GM18868 (cell line): ENCODE measurements at regions not wholly inside any gene's neighbourhood (a gene's known extent, or its start where the extent isn't known, plus 50 kb on each side); places are given as distances from the start of the nearest gene placed in this dataset.
"Not testable (repeated sequence)": the region's sequence is repeated elsewhere in the genome, so short reads cannot be mapped to it uniquely, and the experiment has no call there.

Experiments used
- ATAC-seq: cut with Tn5 transposase; IDR thresholded peaks from one replicate; pipeline ENCODE4 v1.9.1; 2021; ENCODE audit warnings: mild to moderate bottlenecking, moderate library complexity; ENCODE audit not compliant: unreplicated experiment

DNA sequence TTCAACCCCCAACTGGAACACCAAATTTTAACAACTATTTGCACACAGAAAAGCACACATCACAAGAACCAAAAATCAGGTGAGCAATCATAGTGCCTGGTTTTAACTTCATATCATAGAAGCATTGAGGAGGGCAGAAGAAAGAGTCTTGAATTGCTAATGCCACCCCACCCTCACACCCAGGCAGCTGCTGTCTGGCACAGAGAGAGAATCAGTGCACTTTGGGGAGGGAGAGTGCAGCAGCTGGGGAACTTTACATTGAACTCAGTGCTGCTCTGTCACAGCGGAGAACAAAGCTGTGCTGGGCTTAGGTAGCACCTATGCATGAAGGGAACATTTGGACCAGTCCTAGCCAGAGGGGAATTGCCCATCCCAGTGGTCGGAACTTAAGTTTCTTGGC is 76.0 kb upstream of the KBTBD8 start:
- ATAC-seq: no peak

DNA sequence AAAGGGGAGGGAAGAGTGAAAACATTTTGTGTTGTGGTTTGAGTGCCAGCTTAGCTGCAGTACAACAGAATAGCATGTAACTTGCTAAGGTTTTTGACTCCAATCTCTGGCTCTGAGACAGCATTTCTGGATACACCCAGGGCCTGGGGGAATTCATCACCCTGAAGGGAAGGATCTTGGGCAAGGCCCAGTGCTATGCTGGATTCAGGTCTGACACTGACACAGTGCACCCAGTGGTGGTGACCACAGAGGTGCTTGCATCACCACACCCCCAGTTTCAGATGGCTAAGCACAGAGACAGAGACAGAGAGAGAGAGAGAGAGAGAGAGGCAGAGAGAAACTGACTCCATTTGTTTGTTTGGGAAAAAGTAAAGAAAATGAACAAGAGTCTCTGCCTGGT is 74.1 kb upstream of the KBTBD8 start:
- ATAC-seq: no peak

GRCh38 chr3:66928252-66928651 is 69.9 kb upstream of the KBTBD8 start:
- ATAC-seq: no peak

DNA sequence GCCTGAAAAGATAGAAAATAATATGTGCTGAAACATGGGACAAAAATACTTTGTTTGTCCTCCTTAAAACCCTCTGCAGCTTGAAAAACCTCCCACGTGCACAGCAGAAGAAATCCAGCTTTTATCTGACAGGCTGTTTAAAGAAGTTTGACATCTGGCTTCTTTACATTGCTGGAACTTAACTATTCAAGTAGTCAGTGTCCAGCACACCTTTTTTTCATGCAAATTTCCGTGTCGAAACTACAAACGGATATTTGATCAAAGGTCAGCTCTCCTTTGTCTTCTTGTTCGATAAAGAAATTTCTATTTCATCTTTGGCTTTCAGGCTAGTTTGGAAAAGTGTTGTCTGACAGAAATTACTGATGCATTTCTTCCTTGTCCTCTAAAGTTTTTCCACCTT is 66.8 kb upstream of the KBTBD8 start:
- no peak for ATAC-seq

DNA sequence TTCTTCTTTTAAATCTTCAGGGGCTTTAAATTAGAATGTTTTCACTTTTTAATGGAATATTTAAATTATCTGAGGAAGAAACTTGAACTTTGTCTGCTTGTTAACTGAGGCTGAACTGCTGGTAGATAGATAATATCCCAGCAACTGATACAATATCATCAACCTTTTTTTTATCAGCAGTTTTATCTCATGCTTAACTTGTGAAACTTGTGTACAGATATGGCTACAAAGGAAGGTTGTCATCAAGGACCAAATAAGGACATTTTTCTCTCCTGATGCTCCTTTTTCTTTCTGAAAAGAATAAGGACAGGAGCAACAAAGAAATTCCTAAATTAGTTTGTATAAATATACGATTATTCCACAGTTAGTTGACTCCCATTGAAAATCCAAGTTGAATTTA is 66.4 kb upstream of the KBTBD8 start:
- ATAC-seq: no peak

DNA sequence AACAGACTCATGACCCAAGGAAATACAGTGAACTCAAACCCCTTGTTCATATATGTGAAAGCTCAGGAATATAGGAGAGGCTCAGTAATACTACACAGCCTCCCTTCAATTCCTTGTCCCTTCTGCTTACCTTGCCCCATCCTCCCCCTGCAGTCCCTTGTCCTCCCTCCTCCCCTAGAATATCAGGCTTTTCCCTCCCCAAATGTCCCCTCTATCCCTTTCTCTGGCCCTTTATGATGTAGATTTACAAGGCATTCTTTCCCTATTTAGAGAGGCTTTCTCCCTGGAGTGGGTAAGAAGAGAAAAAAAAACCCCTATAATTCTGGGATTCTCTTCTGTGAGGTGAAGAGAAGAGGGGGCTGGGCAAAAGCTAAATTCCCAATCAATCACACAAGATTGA is 64.9 kb upstream of the KBTBD8 start:
- ATAC-seq: no peak

DNA sequence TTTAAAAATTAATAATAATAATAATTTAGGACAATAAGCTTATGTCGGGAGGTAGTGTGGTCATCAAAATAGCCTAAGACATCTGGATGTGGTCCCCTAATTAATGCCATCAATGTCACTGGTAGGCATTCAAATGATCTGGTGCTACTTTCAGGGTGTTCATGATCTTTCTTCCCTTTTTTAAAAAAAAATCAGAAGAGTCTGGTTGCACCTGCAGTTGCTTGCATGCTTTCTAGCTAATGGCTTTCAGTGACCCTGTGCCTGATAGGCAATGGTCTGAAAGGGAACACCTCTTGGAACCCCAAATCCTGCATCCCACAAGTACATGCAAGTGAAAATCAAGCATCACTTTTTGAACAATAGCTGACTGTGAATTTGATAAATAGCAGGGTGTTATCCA is 64.1 kb upstream of the KBTBD8 start:
- ATAC-seq: no peak

- no peak for ATAC-seq
Measured at GRCh38 chr3:66934725-66935124, 63.4 kb upstream of the KBTBD8 start.

GRCh38 chr3:66937041-66937440 is 61.1 kb upstream of the KBTBD8 start:
- not testable (repeated sequence) for ATAC-seq

GRCh38 chr3:66938338-66938963 is 59.7 kb upstream of the KBTBD8 start:
- peak; percentile 94 for ATAC-seq

GRCh38 chr3:66948041-66948440 is 50.1 kb upstream of the KBTBD8 start:
- ATAC-seq: no peak
